ENCODE measurements at regions not wholly inside any gene's neighbourhood (a gene's known extent, or its start where the extent isn't known, plus 50 kb on each side); places are given as distances from the start of the nearest gene placed in this dataset.

GRCh38 chr18:41630232-41630886 is 324.7 kb upstream of the PIK3C3 start:
- Histone ChIP-seq H3K4me3 (ENCODE audit: low read length) (no peak overlapping the region), H3K36me3 (ENCODE audit: control insufficient read depth, insufficient read depth, low read length) (no peaks in the 10 kb centered on the region), H3K9me3 (ENCODE audit: control insufficient read depth, insufficient read depth, low read length) (peaks cover 5% of the 10 kb centered on the region), H3K27ac (ENCODE audit: low read length) (no peak overlapping the region), H3K4me1 (ENCODE audit: control insufficient read depth, insufficient read depth, low read length) (no peaks in the 10 kb centered on the region), H3K27me3 (ENCODE audit: control insufficient read depth, insufficient read depth, low read length) (no peaks in the 10 kb centered on the region)
- Mint-ChIP-seq H3K9me3 (peaks cover 11 to 17% of the 10 kb centered on the region in 2 donors), H3K36me3 (peaks cover 13% of the 10 kb centered on the region), H3K4me3 (no peak overlapping the region), H3K4me1 (no peaks in the 10 kb centered on the region), H3K27ac (no peak overlapping the region), H3K27me3 (ENCODE audit: low read depth in 2 of 2) (no peaks in the 10 kb centered on the region)
- DNase-seq (no peak), ATAC-seq (no peak)
- TF ChIP-seq CTCF (IDR thresholded peaks at IDR 0.05): no peak
- intact Hi-C loops (cut with micrococcal nuclease): no loop called here
- 86% methylated on average over 7 of the region's 8 CpGs for WGBS (ENCODE audit: insufficient coverage)

GRCh38 chr18:41624460-41624859 is 330.6 kb upstream of the PIK3C3 start:
- no peak overlapping the region for H3K27ac ChIP-seq (ENCODE audit: low read length)
- DNase-seq (no peak), ATAC-seq (no peak)
- H3K4me1 Mint-ChIP-seq: no peaks in the 10 kb centered on the region
- no peaks in the 10 kb centered on the region for H3K36me3 ChIP-seq (ENCODE audit: control insufficient read depth, insufficient read depth, low read length)
- no peaks in the 10 kb centered on the region for H3K27me3 Mint-ChIP-seq (ENCODE audit: low read depth in 2 of 2)
- TF ChIP-seq CTCF (IDR thresholded peaks at IDR 0.05): no peak
- WGBS (ENCODE audit: insufficient coverage): 81% methylated on average over 3 of the region's 3 CpGs
- H3K27me3 ChIP-seq (ENCODE audit: control insufficient read depth, insufficient read depth, low read length): no peaks in the 10 kb centered on the region
- no peaks in the 10 kb centered on the region for H3K4me1 ChIP-seq (ENCODE audit: control insufficient read depth, insufficient read depth, low read length)
- H3K9me3 Mint-ChIP-seq: peaks cover 6 to 11% of the 10 kb centered on the region in 2 donors
- intact Hi-C loops (cut with micrococcal nuclease): no loop called here
- no peak overlapping the region for H3K27ac Mint-ChIP-seq
- H3K4me3 ChIP-seq (ENCODE audit: low read length): no peak overlapping the region
- H3K36me3 Mint-ChIP-seq: no peaks in the 10 kb centered on the region
- H3K4me3 Mint-ChIP-seq: no peak overlapping the region
- no peaks in the 10 kb centered on the region for H3K9me3 ChIP-seq (ENCODE audit: control insufficient read depth, insufficient read depth, low read length)

GRCh38 chr18:41621177-41621576 is 333.9 kb upstream of the PIK3C3 start:
- no peak overlapping the region for H3K4me3 Mint-ChIP-seq
- no peak for TF ChIP-seq CTCF (IDR thresholded peaks at IDR 0.05)
- intact Hi-C loops (cut with micrococcal nuclease): no loop called here
- H3K9me3 Mint-ChIP-seq: peaks cover 11 to 12% of the 10 kb centered on the region in 2 donors
- no peaks in the 10 kb centered on the region for H3K27me3 ChIP-seq (ENCODE audit: control insufficient read depth, insufficient read depth, low read length)
- ATAC-seq: no peak
- H3K9me3 ChIP-seq (ENCODE audit: control insufficient read depth, insufficient read depth, low read length): no peaks in the 10 kb centered on the region
- no peaks in the 10 kb centered on the region for H3K36me3 Mint-ChIP-seq
- DNase-seq: no peak
- H3K27me3 Mint-ChIP-seq (ENCODE audit: low read depth in 2 of 2): no peaks in the 10 kb centered on the region
- no peaks in the 10 kb centered on the region for H3K4me1 ChIP-seq (ENCODE audit: control insufficient read depth, insufficient read depth, low read length)
- H3K27ac ChIP-seq (ENCODE audit: low read length): no peak overlapping the region
- WGBS (ENCODE audit: insufficient coverage): 83% methylated on average over 1 of the region's 1 CpG
- H3K4me3 ChIP-seq (ENCODE audit: low read length): no peak overlapping the region
- H3K36me3 ChIP-seq (ENCODE audit: control insufficient read depth, insufficient read depth, low read length): no peaks in the 10 kb centered on the region
- no peaks in the 10 kb centered on the region for H3K4me1 Mint-ChIP-seq
- no peak overlapping the region for H3K27ac Mint-ChIP-seq

- Histone ChIP-seq H3K36me3 (ENCODE audit: control insufficient read depth, insufficient read depth, low read length) (no peaks in the 10 kb centered on the region), H3K4me3 (ENCODE audit: low read length) (no peak overlapping the region), H3K27ac (ENCODE audit: low read length) (no peak overlapping the region), H3K9me3 (ENCODE audit: control insufficient read depth, insufficient read depth, low read length) (no peaks in the 10 kb centered on the region), H3K27me3 (ENCODE audit: control insufficient read depth, insufficient read depth, low read length) (no peaks in the 10 kb centered on the region), H3K4me1 (ENCODE audit: control insufficient read depth, insufficient read depth, low read length) (no peaks in the 10 kb centered on the region)
- WGBS (ENCODE audit: insufficient coverage): 88% methylated on average over 1 of the region's 1 CpG
- TF ChIP-seq CTCF (IDR thresholded peaks at IDR 0.05): no peak
- no peak overlapping the region for H3K4me3 Mint-ChIP-seq
- DNase-seq (no peak), ATAC-seq (no peak)
- H3K27ac Mint-ChIP-seq: no peak overlapping the region
- intact Hi-C loops (cut with micrococcal nuclease): no loop called here
- no peaks in the 10 kb centered on the region for H3K27me3 Mint-ChIP-seq (ENCODE audit: low read depth in 2 of 2)
- no peaks in the 10 kb centered on the region for H3K4me1 Mint-ChIP-seq
- no peaks in the 10 kb centered on the region for H3K36me3 Mint-ChIP-seq
- peaks cover 8 to 18% of the 10 kb centered on the region in 2 donors for H3K9me3 Mint-ChIP-seq
Measured at GRCh38 chr18:41618147-41618546, 336.9 kb upstream of the PIK3C3 start.
